ENCODE measurements at regions not wholly inside any gene's neighbourhood (a gene's known extent, or its start where the extent isn't known, plus 50 kb on each side); places are given as distances from the start of the nearest gene placed in this dataset.

GRCh38 chr1:56390934-56391731 lies 188.2 kb downstream of the PLPP3 start:
- DNase-seq (ENCODE audit: low read depth): no peak

GRCh38 chr1:56390232-56390867 lies 189.0 kb downstream of the PLPP3 start:
- DNase-seq (ENCODE audit: low read depth): no peak

GRCh38 chr1:56389813-56390212 lies 189.6 kb downstream of the PLPP3 start:
- DNase-seq (ENCODE audit: low read depth): no peak

- no peak for DNase-seq (ENCODE audit: low read depth)
Observed at GRCh38 chr1:56387071-56387740, 192.2 kb downstream of the PLPP3 start.

GRCh38 chr1:56385314-56385713 lies 194.0 kb downstream of the PLPP3 start:
- no peak for DNase-seq (ENCODE audit: low read depth)

- no peak for DNase-seq (ENCODE audit: low read depth)
Observed at GRCh38 chr1:56382929-56383328, 196.4 kb downstream of the PLPP3 start.

- DNase-seq (ENCODE audit: low read depth): no peak
Observed at GRCh38 chr1:56380531-56380930, 198.8 kb downstream of the PLPP3 start.

- no peak for DNase-seq (ENCODE audit: low read depth)
Observed at GRCh38 chr1:56378341-56379070, 200.9 kb downstream of the PLPP3 start.

GRCh38 chr1:56377431-56377830 lies 201.9 kb downstream of the PLPP3 start:
- DNase-seq (ENCODE audit: low read depth): no peak

- no peak for DNase-seq (ENCODE audit: low read depth)
Observed at GRCh38 chr1:56376188-56376984, 203.0 kb downstream of the PLPP3 start.

GRCh38 chr1:56375326-56375804 lies 204.0 kb downstream of the PLPP3 start:
- no peak for DNase-seq (ENCODE audit: low read depth)

GRCh38 chr1:56374026-56374974 lies 205.1 kb downstream of the PLPP3 start:
- no peak for DNase-seq (ENCODE audit: low read depth)

- no peak for DNase-seq (ENCODE audit: low read depth)
Observed at GRCh38 chr1:56370513-56370912, 208.8 kb downstream of the PLPP3 start.

- no peak for DNase-seq (ENCODE audit: low read depth)
Observed at GRCh38 chr1:56363007-56363770, 216.2 kb downstream of the PLPP3 start.

GRCh38 chr1:56360021-56360420 lies 219.3 kb downstream of the PLPP3 start:
- DNase-seq (ENCODE audit: low read depth): no peak

GRCh38 chr1:56359056-56359455 lies 220.3 kb downstream of the PLPP3 start:
- DNase-seq (ENCODE audit: low read depth): no peak

- no peak for DNase-seq (ENCODE audit: low read depth)
Observed at GRCh38 chr1:56357927-56358690, 221.3 kb downstream of the PLPP3 start.

- DNase-seq (ENCODE audit: low read depth): no peak
Observed at GRCh38 chr1:56356376-56356990, 222.9 kb downstream of the PLPP3 start.
